OCI-LY1 (cell line): ENCODE measurements at regions not wholly inside any gene's neighbourhood (a gene's known extent, or its start where the extent isn't known, plus 50 kb on each side); places are given as distances from the start of the nearest gene placed in this dataset.

Source experiments
- H2AFZ ChIP-seq: fragments of 200-600 bp; sonication (generic), shearing (Covaris generic); 2 replicates; pipeline ENCODE4 v1.6.0; 2014; ENCODE audit warnings: antibody characterized with exemption, mild to moderate bottlenecking, low read length
- H3F3A ChIP-seq: fragments of 200-600 bp; sonication (generic), shearing (Covaris generic); 2 replicates; pipeline ENCODE4 v1.6.0; 2014; ENCODE audit warnings: mild to moderate bottlenecking, antibody characterized with exemption, low read length, moderate library complexity; ENCODE audit not compliant: insufficient read depth
- H3K27ac ChIP-seq: fragments of 200-600 bp; sonication (generic); 2 replicates; pipeline ENCODE4 v1.5.1; 2014; ENCODE audit warnings: low read length, mixed run types, mild to moderate bottlenecking, low read depth; ENCODE audit not compliant: poor library complexity, severe bottlenecking
- H3K27me3 ChIP-seq: fragments of 200-600 bp; sonication (generic); 2 replicates; pipeline ENCODE4 v1.6.0; 2014; ENCODE audit warnings: antibody characterized with exemption, mild to moderate bottlenecking, low read length, moderate library complexity; ENCODE audit not compliant: insufficient read depth
- H3K36me3 ChIP-seq: fragments of 200-600 bp; sonication (generic); 2 replicates; pipeline ENCODE4 v1.6.1; 2014; ENCODE audit warnings: mild to moderate bottlenecking, antibody characterized with exemption, low read length, moderate library complexity, mixed read lengths; ENCODE audit not compliant: insufficient read depth
- H3K4me1 ChIP-seq: fragments of 200-600 bp; sonication (generic); 2 replicates; pipeline ENCODE4 v1.5.1; 2014; ENCODE audit warnings: mild to moderate bottlenecking, low read length, moderate library complexity; ENCODE audit not compliant: insufficient read depth, severe bottlenecking
- H3K4me2 ChIP-seq: fragments of 200-600 bp; sonication (generic), shearing (Covaris generic); 2 replicates; pipeline ENCODE4 v1.6.1; 2014; ENCODE audit warnings: low read length
- H3K4me3 ChIP-seq: fragments of 200-600 bp; sonication (generic); 2 replicates; pipeline ENCODE4 v1.5.1; 2014; ENCODE audit warnings: low read length, low read depth, mild to moderate bottlenecking, mixed read lengths; ENCODE audit not compliant: poor library complexity, severe bottlenecking
- H3K79me2 ChIP-seq: fragments of 200-600 bp; shearing (Covaris generic); 2 replicates; pipeline ENCODE4 v1.6.1; 2016; ENCODE audit warnings: mixed run types, low read length, mixed read lengths; ENCODE audit not compliant: insufficient read depth
- H3K9ac ChIP-seq: fragments of 200-600 bp; sonication (generic), shearing (Covaris generic); 2 replicates; pipeline ENCODE4 v1.6.1; 2014; ENCODE audit warnings: mild to moderate bottlenecking, low read length, mixed read lengths
- H3K9me2 ChIP-seq: fragments of 200-600 bp; sonication (generic), shearing (Covaris generic); 2 replicates; pipeline ENCODE4 v1.6.1; 2014; ENCODE audit warnings: low read depth, mild to moderate bottlenecking, low read length, mixed read lengths
- H3K9me3 ChIP-seq: fragments of 200-600 bp; shearing (Covaris generic); 2 replicates; pipeline ENCODE4 v1.6.1; 2014; ENCODE audit warnings: low read length, mixed read lengths
- H4K20me1 ChIP-seq: fragments of 200-600 bp; sonication (generic), shearing (Covaris generic); 2 replicates; pipeline ENCODE4 v1.6.0; 2016; ENCODE audit warnings: mild to moderate bottlenecking, low read length; ENCODE audit not compliant: insufficient read depth
- EZH2 ChIP-seq: fragments of 200-600 bp; sonication (generic), shearing (Covaris generic); IDR thresholded peaks from 2 replicates; pipeline ENCODE4 v1.8.0; 2017; ENCODE audit warnings: borderline replicate concordance, mixed run types, mild to moderate bottlenecking, antibody characterized with exemption, low read length, moderate library complexity, mixed read lengths
- TF ChIP-seq, protein P1 (sequence below): fragments of 200-600 bp; sonication (generic), shearing (Covaris generic); IDR thresholded peaks from 2 replicates; pipeline ENCODE4 v1.5.1; 2017; ENCODE audit warnings: mild to moderate bottlenecking, antibody characterized with exemption, low read length, moderate library complexity, mixed read lengths

DNA sequence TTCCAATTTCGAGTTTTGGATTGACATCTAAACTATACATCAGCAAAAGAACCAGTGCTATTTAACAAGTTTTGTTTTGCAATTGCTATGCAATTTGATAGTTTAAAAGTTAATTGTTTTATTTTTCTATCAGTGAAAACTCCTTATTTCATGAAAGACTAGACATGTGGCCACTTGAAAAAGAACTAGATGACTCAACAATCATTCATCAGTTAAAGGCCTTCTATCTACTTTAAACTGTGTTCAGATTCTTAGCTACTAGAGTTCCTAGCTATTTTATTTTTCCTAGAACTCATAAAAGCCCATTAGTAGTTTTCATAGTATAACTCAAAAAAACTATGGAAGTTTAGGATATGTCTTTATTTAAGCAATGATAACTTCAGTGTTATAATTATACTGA is 104.6 kb upstream of the LSM8 start:
- 0 out of 2 replicates have a peak, but pooled peaks cover 6% of the 10 kb centered on the region for H3K9me2 ChIP-seq
- H3K4me2 ChIP-seq, result no peak overlapping the region
- H3F3A ChIP-seq, result no peaks in the 10 kb centered on the region
- no peak overlapping the region for H3K4me3 ChIP-seq
- H2AFZ ChIP-seq, result no peak overlapping the region
- H3K9me3 ChIP-seq, result no peaks in the 10 kb centered on the region
- no peak overlapping the region for H3K9ac ChIP-seq
- no peaks in the 10 kb centered on the region for H3K79me2 ChIP-seq
- no peak overlapping the region for H3K27ac ChIP-seq
- H3K27me3 ChIP-seq, result no peaks in the 10 kb centered on the region
- no peaks in the 10 kb centered on the region for H3K4me1 ChIP-seq
- H3K36me3 ChIP-seq, result no peaks in the 10 kb centered on the region
- no peaks in the 10 kb centered on the region for H4K20me1 ChIP-seq
- TF ChIP-seq, protein P1, sequence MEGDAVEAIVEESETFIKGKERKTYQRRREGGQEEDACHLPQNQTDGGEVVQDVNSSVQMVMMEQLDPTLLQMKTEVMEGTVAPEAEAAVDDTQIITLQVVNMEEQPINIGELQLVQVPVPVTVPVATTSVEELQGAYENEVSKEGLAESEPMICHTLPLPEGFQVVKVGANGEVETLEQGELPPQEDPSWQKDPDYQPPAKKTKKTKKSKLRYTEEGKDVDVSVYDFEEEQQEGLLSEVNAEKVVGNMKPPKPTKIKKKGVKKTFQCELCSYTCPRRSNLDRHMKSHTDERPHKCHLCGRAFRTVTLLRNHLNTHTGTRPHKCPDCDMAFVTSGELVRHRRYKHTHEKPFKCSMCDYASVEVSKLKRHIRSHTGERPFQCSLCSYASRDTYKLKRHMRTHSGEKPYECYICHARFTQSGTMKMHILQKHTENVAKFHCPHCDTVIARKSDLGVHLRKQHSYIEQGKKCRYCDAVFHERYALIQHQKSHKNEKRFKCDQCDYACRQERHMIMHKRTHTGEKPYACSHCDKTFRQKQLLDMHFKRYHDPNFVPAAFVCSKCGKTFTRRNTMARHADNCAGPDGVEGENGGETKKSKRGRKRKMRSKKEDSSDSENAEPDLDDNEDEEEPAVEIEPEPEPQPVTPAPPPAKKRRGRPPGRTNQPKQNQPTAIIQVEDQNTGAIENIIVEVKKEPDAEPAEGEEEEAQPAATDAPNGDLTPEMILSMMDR, result no peak
- no peak for TF ChIP-seq EZH2

DNA sequence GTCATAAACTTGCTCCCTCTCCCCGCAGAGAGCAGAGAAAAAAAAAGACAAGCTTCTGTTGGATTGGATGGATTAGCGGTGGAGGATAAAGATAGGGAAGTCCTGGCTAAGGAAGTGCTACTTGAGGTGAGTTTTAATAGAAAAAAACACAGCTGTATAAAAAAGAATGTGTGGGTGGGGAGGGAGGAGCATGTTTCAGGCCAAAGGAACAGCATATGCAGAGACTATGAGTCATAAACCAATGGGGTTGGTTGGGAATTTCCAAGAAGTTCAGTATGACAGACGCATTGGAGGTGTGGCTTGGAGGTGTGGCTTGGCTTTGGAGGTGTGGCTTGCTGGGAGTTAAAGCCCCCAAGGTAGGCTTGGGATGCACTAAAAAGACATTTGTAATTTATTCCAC is 103.0 kb upstream of the LSM8 start:
- Histone ChIP-seq H2AFZ (no peak overlapping the region), H3F3A (no peaks in the 10 kb centered on the region), H3K9me2 (0 out of 2 replicates have a peak, but pooled peaks cover 6% of the 10 kb centered on the region), H3K4me2 (no peak overlapping the region), H3K79me2 (no peaks in the 10 kb centered on the region), H3K4me1 (no peaks in the 10 kb centered on the region), H3K4me3 (no peak overlapping the region), H4K20me1 (no peaks in the 10 kb centered on the region), H3K27me3 (no peaks in the 10 kb centered on the region), H3K9me3 (no peaks in the 10 kb centered on the region), H3K36me3 (no peaks in the 10 kb centered on the region), H3K27ac (no peak overlapping the region), H3K9ac (no peak overlapping the region)
- no peak for TF ChIP-seq EZH2
- TF ChIP-seq, protein P1, result no peak

DNA sequence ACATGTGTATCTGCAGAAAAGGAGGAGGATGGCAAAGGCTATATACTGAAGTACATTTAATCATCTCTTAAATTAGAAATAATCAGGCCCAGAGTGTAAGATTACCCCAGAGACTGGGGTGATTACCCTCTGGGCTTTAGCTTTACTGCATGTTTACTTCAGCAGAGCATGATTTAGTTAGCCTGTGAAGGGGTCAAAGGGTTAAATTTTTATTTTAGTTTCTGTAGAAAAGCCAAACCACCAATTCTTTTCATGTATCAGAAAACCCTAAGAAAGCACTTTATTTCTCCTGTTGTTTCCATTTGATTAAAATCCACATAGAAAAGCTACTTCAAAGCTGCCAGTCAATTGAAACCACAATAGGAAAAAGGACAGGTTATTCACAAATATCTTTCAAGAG is 101.5 kb upstream of the LSM8 start:
- H3F3A ChIP-seq, result no peaks in the 10 kb centered on the region
- H3K4me2 ChIP-seq, result no peak overlapping the region
- H3K27me3 ChIP-seq, result no peaks in the 10 kb centered on the region
- H3K9ac ChIP-seq, result no peak overlapping the region
- H3K4me3 ChIP-seq, result no peak overlapping the region
- no peak overlapping the region for H2AFZ ChIP-seq
- H3K79me2 ChIP-seq, result no peaks in the 10 kb centered on the region
- no peaks in the 10 kb centered on the region for H3K36me3 ChIP-seq
- H3K9me2 ChIP-seq, result 0 out of 2 replicates have a peak, but pooled peaks cover 6% of the 10 kb centered on the region
- H4K20me1 ChIP-seq, result no peaks in the 10 kb centered on the region
- TF ChIP-seq EZH2, result no peak
- TF ChIP-seq, protein P1, result no peak
- no peaks in the 10 kb centered on the region for H3K4me1 ChIP-seq
- H3K9me3 ChIP-seq, result no peaks in the 10 kb centered on the region
- H3K27ac ChIP-seq, result no peak overlapping the region
